ENCODE measurements at regions not wholly inside any gene's neighbourhood (a gene's known extent, or its start where the extent isn't known, plus 50 kb on each side); places are given as distances from the start of the nearest gene placed in this dataset.

GRCh38 chr1:234838820-234839219 is 228.8 kb upstream of the IRF2BP2 start:
- H3K27ac ChIP-seq = no peak overlapping the region
- H3K9me3 ChIP-seq = peaks cover 0 to 1% (median 0%) of the 10 kb centered on the region in 3 donors
- no peak overlapping the region for H3K4me3 ChIP-seq
- H3K36me3 ChIP-seq = no peaks in the 10 kb centered on the region
- H3K4me1 ChIP-seq = peaks cover 0 to 6% (median 0%) of the 10 kb centered on the region in 3 donors
- no peak for ATAC-seq
- TF ChIP-seq POLR2A (IDR thresholded peaks at IDR 0.05) (no peak), EP300 (IDR thresholded peaks at IDR 0.05) (no peak), POLR2AphosphoS5 (IDR thresholded peaks at IDR 0.05) (no peak)
- TF ChIP-seq, protein P1, sequence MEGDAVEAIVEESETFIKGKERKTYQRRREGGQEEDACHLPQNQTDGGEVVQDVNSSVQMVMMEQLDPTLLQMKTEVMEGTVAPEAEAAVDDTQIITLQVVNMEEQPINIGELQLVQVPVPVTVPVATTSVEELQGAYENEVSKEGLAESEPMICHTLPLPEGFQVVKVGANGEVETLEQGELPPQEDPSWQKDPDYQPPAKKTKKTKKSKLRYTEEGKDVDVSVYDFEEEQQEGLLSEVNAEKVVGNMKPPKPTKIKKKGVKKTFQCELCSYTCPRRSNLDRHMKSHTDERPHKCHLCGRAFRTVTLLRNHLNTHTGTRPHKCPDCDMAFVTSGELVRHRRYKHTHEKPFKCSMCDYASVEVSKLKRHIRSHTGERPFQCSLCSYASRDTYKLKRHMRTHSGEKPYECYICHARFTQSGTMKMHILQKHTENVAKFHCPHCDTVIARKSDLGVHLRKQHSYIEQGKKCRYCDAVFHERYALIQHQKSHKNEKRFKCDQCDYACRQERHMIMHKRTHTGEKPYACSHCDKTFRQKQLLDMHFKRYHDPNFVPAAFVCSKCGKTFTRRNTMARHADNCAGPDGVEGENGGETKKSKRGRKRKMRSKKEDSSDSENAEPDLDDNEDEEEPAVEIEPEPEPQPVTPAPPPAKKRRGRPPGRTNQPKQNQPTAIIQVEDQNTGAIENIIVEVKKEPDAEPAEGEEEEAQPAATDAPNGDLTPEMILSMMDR (IDR thresholded peaks at IDR 0.05) = no peak
- 56 to 71% methylated on average over 1 of the region's 1 CpG for WGBS, 2 donors (ENCODE audit: low coverage in 1 of 2)
- no peaks in the 10 kb centered on the region for H3K27me3 ChIP-seq

DNA sequence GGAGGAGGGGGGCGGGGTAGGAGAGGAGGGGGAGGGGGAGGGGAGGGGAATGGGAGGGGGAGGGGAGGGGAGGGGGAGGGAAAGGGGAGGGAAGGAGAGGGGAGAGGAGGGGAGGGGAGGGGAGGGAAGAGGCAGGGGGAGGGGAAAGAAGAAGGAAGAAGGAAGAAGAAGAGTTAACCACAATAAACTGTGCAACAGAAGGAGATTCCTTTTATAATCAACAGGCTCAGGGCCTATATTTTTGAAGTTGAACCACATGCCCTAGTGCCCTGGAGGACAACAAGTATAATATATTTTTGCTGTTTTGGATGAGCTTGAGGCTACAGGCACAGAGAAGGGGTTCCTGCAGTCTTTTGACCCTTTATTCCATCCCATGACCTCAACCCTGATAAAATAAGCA is 228.2 kb upstream of the IRF2BP2 start:
- WGBS, 2 donors (ENCODE audit: low coverage in 1 of 2) = no CpG with 5 or more reads among the region's 1 CpG
- TF ChIP-seq EP300 (IDR thresholded peaks at IDR 0.05) (no peak), POLR2A (IDR thresholded peaks at IDR 0.05) (no peak), POLR2AphosphoS5 (IDR thresholded peaks at IDR 0.05) (no peak)
- TF ChIP-seq, protein P1 (IDR thresholded peaks at IDR 0.05) = no peak

DNA sequence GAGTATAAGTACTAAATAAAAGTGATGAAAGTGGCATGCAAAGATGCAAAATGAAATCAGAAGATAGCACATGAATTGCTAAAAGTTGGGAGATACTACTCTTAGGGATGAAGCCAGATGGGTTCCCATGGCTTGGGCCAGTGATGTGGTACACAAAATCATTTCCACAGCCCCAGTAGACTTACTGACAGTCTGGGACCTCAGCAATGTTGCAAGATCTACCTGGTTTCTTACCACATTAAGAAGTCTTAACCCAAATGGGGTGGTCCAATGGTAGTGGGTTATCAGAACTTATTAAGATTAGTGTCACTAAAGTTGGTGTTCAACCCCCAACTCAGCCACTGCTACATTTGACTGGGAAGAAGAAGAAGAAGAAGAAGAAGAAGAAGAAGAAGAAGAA is 227.7 kb upstream of the IRF2BP2 start:
- TF ChIP-seq EP300 (IDR thresholded peaks at IDR 0.05) (no peak), POLR2A (IDR thresholded peaks at IDR 0.05) (no peak), POLR2AphosphoS5 (IDR thresholded peaks at IDR 0.05) (no peak)
- TF ChIP-seq, protein P1 (IDR thresholded peaks at IDR 0.05) = no peak

More for the DNA sequence above, 228.2 kb upstream of the IRF2BP2 start:
- Histone ChIP-seq H3K4me1 (peaks cover 0 to 6% (median 0%) of the 10 kb centered on the region in 3 donors), H3K36me3 (no peaks in the 10 kb centered on the region), H3K27ac (no peak overlapping the region), H3K9me3 (peaks cover 0 to 4% (median 0%) of the 10 kb centered on the region in 3 donors), H3K4me3 (no peak overlapping the region), H3K27me3 (no peaks in the 10 kb centered on the region)
- ATAC-seq = no peak

GRCh38 chr1:234836776-234837357 is 226.9 kb upstream of the IRF2BP2 start:
- no peak for TF ChIP-seq POLR2A (IDR thresholded peaks at IDR 0.05)
- TF ChIP-seq, protein P1 (IDR thresholded peaks at IDR 0.05) = no peak
- TF ChIP-seq EP300 (IDR thresholded peaks at IDR 0.05) = no peak
- no peak for TF ChIP-seq POLR2AphosphoS5 (IDR thresholded peaks at IDR 0.05)
- Histone ChIP-seq H3K36me3 (no peaks in the 10 kb centered on the region), H3K27ac (no peak overlapping the region), H3K27me3 (no peaks in the 10 kb centered on the region), H3K4me3 (no peak overlapping the region), H3K4me1 (no peaks in the 10 kb centered on the region), H3K9me3 (peaks cover 0 to 4% (median 0%) of the 10 kb centered on the region in 3 donors)
- ATAC-seq = no peak
- 79 to 92% methylated on average over 6 to 8 of the region's 8 CpGs for WGBS, 2 donors (ENCODE audit: low coverage in 1 of 2)

More for the DNA sequence above, 227.7 kb upstream of the IRF2BP2 start:
- H3K36me3 ChIP-seq = no peaks in the 10 kb centered on the region
- H3K4me1 ChIP-seq = peaks cover 0 to 3% (median 0%) of the 10 kb centered on the region in 3 donors
- no peak overlapping the region for H3K27ac ChIP-seq
- no peak for ATAC-seq
- H3K27me3 ChIP-seq = no peaks in the 10 kb centered on the region
- H3K9me3 ChIP-seq = peaks cover 0 to 4% (median 0%) of the 10 kb centered on the region in 3 donors
- H3K4me3 ChIP-seq = no peak overlapping the region

DNA sequence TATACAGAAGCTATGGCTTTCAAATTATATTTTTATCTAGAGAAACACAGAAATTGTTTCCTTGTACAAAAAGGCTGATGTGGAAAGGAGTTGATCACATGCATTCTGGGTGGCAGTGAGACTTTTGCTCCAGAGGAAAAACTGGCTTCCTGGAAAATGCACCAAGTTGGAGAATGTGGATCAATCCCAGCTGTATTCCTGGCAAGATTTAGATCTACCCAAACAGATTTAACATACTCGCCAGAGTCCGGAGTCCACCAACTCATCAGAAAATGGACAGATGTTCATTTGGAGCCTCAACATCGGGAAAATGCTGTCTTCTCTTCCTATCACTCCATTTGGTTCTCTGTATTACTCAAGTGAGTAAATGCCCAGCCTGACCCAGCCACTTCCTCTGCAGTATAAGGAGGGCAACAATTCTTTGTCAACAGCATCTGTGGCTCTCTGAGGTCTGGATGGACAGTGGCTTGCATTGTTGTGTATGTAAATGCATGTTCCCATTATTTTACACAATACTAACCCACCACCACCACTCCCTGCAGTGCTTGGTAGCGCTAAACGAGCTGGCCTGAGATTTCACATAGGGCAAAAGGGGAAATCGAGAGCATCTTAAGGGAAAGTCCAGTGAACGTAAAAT is 226.2 kb upstream of the IRF2BP2 start:
- ATAC-seq = no peak
- WGBS, 2 donors (ENCODE audit: low coverage in 1 of 2) = 73 to 89% methylated on average over 6 to 7 of the region's 7 CpGs
- Histone ChIP-seq H3K36me3 (no peaks in the 10 kb centered on the region), H3K4me3 (no peak overlapping the region), H3K27ac (no peak overlapping the region), H3K4me1 (no peaks in the 10 kb centered on the region), H3K9me3 (peaks cover 0 to 4% (median 0%) of the 10 kb centered on the region in 3 donors), H3K27me3 (no peaks in the 10 kb centered on the region)
- no peak for TF ChIP-seq POLR2A (IDR thresholded peaks at IDR 0.05)
- TF ChIP-seq, protein P1 (IDR thresholded peaks at IDR 0.05) = no peak
